Inflammatory macrophage treated with lipopolysaccharide for 4 hours (primary cell): ENCODE measurements at regions not wholly inside any gene's neighbourhood (a gene's known extent, or its start where the extent isn't known, plus 50 kb on each side); places are given as distances from the start of the nearest gene placed in this dataset.

Experiments
- DNase-seq: peaks from one replicate; pipeline ENCODE4 v3.0.0-alpha.2; 2020

DNA sequence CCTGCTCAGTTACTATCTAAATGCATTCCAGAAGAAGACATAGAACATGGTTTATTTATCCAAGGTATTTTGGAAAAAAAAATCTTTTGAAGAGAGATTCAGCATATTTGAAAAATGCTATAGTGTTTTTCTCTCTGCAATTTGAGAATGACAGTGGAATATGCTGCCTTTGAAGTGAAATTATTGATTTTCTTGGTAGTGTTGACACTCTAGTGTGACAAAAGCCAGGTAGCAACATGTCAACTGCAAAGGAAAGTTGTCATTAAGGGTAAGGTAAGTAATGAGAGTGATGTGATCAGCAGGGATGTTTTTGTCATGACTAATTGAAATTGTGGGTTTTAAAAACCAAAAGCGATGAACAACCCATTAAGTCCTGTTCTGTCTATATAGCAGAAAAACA lies 1387.1 kb upstream of the TMEFF2 start:
- no peak for DNase-seq

DNA sequence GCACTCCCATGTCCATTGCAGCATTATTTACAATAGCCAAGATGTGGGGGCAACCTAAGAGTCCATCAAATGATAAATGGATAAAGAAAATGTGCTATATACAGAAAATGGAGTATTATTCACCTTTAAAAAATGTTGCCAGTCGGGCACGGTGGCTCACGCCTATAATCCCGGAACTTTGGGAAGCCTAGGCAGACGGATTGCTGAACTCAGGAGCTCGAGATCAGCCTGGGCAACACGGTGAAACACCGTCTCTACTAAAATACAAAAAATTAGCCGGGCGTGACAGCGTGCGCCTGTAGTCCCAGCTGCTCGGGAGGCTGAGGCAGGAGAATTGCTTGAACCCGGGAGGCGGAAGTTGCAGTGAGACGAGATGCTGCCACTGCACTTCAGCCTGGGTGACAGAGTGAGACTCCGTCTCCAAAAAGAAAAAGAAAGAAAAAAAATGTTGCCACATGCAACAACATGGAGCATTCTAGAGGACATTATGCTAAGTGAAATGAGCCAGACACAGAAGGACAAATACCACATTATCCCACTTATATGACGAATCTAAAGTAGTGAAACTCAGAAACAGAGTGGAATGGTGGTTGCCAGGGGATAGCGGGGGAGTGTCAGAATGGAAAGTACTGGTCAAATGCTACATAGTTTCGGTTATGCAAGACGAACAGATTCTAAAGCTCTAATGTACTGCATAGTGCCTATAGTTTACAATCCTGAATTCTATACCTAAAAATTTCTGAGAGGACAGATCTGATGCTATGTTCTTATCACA lies 1385.6 kb upstream of the TMEFF2 start:
- DNase-seq, result no peak

GRCh38 chr2:193566886-193567285 lies 1372.2 kb upstream of the TMEFF2 start:
- DNase-seq, result no peak

GRCh38 chr2:193566276-193566675 lies 1371.5 kb upstream of the TMEFF2 start:
- no peak for DNase-seq

GRCh38 chr2:193562031-193562430 lies 1367.3 kb upstream of the TMEFF2 start:
- DNase-seq, result no peak

DNA sequence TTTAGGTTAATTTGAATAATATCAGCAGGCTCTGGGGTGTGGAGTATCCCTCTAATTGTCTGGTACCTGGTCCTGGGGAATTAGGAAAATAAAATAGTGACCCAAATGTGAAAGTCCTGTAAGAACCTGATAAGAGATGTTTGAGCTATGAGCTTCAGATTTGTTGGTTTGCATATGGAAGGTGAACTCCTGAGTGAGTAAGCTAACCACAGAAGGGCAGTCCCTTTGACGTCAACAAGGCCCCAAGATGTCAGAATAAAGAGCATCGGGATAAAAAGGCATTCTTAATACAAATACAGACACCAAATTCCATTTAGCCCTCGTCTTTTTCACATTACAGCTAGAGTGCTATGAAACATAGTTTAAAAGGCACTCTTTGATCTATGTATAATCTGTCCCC lies 1366.3 kb upstream of the TMEFF2 start:
- DNase-seq, result no peak

- DNase-seq, result no peak
These were observed 1362.2 kb upstream of the TMEFF2 start for GRCh38 chr2:193556766-193557470.

DNA sequence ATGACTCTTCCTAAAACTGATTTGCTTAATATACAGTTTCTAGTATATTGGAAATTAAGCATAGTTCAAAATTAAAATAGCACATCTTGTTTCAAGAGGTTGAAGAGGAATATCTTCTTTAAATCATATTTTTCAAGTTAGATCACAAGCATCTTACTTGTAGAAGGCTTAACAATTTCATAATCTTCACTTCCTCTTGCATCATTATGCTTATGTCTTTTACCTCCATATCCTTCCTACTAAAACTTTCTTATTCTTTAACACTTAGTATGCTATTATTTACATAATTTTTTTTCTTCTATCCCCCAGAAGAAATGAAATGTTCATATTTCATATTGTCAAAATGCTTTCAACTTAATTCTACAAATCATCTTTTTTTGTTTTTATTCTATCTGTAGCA lies 1354.9 kb upstream of the TMEFF2 start:
- DNase-seq, result peak; percentile 23

GRCh38 chr2:193542762-193543161 lies 1348.0 kb upstream of the TMEFF2 start:
- DNase-seq, result no peak

GRCh38 chr2:193539188-193539587 lies 1344.5 kb upstream of the TMEFF2 start:
- no peak for DNase-seq

DNA sequence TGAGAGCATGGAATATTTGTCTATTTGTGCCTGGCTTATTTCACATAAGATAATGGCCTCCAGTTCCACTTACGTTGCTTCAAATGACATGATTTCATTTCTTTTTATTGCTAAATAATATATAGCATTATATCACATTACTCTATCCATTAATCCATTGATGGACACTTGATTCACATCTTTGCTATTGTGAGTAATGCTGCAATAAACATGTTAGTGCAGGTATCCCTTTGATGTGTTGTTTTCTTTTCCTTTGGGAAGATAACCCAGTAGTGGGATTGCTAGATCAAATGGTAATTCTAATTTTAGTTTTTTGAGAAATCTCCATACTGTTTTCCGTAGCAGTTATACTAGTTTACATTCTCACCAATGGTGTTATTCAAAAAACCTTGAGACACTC lies 1343.3 kb upstream of the TMEFF2 start:
- DNase-seq, result no peak

- no peak for DNase-seq
These were observed 1342.8 kb upstream of the TMEFF2 start for GRCh38 chr2:193537531-193537930.

DNA sequence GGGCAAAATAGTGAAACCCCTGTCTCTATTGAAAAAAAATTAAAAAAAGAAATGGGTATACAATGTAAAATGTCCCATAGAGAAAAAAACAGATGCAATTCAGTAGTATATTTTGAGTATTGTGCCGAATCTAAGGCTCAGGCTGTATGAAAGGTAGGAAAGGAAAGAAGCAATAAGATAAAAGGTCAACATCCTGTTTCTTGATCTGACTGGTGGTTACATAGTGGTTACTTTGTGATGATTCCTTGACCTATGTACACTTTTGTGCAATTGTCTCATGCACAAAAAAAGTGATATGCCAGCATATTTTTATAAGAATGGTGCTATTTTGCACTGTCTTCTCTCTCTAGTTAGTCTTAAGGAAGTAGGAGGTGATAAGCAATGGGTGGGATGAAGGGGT lies 1333.7 kb upstream of the TMEFF2 start:
- no peak for DNase-seq

DNA sequence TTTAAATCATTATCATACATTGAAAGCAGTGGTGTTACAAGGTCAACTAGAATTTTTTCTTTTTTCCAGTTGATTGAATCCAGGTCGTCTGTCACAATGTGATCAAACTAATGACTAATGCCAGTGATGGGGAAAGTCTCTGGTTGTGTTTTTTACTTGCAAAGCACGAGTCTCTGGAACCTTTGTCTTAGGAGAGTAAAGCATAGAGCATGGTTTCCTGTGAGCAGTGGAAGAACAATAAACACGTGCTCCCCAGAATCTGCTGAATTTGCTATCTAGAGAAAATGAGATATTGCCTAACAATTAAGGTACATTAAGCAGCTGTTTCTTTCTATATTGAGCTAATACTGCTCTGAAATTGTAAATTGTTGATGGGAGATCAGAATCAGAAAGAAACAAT lies 1332.4 kb upstream of the TMEFF2 start:
- no peak for DNase-seq

DNA sequence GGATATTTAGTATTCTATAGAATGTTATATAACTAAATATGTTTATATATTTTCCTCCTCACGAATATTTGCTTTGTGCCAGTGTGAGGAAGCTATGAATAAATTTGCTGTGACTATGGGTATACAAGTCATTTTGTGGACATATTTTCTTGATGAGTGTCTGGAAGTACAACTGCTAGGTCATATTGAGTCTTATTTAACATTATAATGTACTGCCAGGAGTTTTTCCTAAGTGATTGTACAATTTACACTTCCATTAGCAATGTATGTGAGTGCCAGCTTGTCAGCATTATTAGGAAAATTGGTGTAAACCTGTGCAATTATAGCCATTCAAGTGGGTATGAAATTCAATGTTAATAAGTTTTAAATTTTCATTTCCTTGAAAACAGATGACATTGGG lies 1328.9 kb upstream of the TMEFF2 start:
- DNase-seq, result no peak

GRCh38 chr2:193521523-193521922 lies 1326.8 kb upstream of the TMEFF2 start:
- DNase-seq, result no peak

- no peak for DNase-seq
These were observed 1326.2 kb upstream of the TMEFF2 start for GRCh38 chr2:193520709-193521458.

DNA sequence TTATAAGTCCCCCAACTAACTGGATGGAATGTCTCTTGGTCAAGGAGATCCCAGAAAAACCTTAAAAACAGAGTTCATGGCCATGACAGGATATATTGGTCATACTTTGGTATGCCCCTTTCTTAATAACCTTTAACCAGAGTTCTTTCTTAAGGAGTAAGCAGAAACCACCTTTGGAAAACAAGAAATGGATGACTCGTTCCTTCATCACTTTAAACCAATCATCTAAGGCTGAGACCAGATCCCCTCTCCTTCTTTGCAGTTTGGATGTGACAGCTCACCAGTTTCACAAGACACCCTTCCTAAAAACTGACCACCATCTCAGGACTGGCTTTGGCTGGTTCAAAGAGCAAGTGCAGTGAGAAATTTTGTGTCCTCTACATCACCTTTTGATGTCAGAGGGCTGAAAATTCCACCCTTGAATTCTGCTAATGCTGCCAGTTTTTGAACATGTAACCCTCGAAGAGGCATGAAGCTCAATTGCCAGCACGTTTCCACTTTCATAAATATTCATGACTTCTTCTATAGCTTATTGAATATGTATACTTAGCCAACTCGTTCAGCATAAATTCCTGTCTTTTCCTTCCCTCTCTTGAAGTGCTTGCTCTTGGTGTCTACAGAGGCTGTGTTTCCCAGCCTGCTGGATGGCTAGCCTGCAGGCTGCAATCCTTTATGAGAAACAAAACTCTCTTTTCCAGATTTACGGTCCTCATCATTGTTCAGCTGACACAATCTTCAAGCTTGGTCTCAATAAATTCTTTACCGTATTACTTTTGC lies 1323.5 kb upstream of the TMEFF2 start:
- no peak for DNase-seq

DNA sequence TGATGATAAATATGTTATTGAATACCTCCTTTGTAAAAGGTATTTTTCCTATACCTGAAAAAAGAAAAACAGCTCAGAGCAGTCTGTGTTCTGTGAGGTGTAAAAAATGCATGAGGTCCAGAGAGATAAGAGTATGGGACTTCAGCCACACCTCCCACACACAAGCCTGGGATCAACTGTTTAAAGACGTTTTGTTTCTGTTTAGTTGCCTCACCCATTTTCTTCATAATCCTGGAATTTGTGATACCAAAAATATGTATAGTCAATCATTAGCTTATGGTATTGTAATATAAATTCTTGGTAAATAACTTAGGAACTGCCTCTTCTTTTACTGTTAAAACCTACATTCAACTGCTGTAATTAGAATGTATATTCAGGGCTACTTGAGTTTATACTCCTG lies 1322.9 kb upstream of the TMEFF2 start:
- no peak for DNase-seq

- DNase-seq, result no peak
These were observed 1311.3 kb upstream of the TMEFF2 start for GRCh38 chr2:193506035-193506434.

GRCh38 chr2:193505620-193506019 lies 1310.9 kb upstream of the TMEFF2 start:
- no peak for DNase-seq

GRCh38 chr2:193502363-193503035 lies 1307.8 kb upstream of the TMEFF2 start:
- no peak for DNase-seq

DNA sequence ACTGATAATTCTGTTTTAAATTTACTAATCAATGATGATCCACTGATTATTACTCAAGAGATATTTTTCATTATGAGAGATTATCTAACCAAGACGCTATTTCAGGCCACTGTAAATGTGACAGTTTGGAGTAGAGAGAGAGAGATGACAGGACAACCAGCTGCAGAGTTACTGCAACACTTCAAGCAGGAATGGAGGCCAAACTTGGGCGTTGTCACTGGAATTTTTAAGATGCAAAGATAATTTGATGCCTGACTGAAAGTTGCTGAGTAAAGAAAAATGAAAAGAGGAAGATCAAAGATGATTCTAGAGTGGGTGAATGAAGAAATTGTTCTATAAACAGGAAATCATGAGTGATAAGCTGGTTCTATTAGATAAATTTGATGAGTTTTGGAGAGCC lies 1302.1 kb upstream of the TMEFF2 start:
- DNase-seq, result no peak
